ENCODE measurements at regions not wholly inside any gene's neighbourhood (a gene's known extent, or its start where the extent isn't known, plus 50 kb on each side); places are given as distances from the start of the nearest gene placed in this dataset.

DNA sequence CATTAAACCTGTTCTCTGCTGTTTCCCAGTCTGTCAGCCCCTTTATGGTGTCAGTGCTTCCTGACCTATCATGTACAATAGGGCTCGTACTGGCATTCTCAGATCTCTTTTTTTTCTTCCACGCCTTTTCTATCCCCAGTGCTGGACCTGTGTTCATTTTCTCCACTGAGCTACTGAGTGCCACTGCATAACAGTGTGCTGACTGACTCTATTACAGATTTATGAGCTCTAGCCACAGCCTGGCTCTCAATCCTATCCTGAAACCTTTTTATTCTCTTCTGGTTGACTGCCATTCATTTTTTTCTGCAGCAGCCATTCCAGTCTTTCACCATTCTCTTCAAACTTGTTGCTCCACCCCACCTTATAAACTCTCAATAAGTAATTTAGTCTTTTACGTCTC is 59.6 kb upstream of the MACF1 start:
- DNase-seq (no peak), ATAC-seq (no peak)
- ChIA-PET CTCF (interaction anchor here (1.0 to 1.5 kb wide), 4 partner anchors 46 to 60 kb away, joined by 3 read pairs; no protein-coding TSS in a partner anchor), POLR2A (no interaction called here)
- Mint-ChIP-seq H3K4me1 (ENCODE audit: low read depth) (no peaks in the 10 kb centered on the region), H3K9me3 (ENCODE audit: insufficient read depth) (no peaks in the 10 kb centered on the region), H3K27ac (no peak overlapping the region), H3K27me3 (ENCODE audit: low read depth) (peaks cover 28% of the 10 kb centered on the region), H3K36me3 (ENCODE audit: low read depth) (no peaks in the 10 kb centered on the region), H3K4me3 (no peak overlapping the region)

- H3K27me3 Mint-ChIP-seq (ENCODE audit: low read depth) = peaks cover 28% of the 10 kb centered on the region
- no peaks in the 10 kb centered on the region for H3K9me3 Mint-ChIP-seq (ENCODE audit: insufficient read depth)
- no peak overlapping the region for H3K4me3 Mint-ChIP-seq
- H3K4me1 Mint-ChIP-seq (ENCODE audit: low read depth) = no peaks in the 10 kb centered on the region
- H3K36me3 Mint-ChIP-seq (ENCODE audit: low read depth) = no peaks in the 10 kb centered on the region
- no peak overlapping the region for H3K27ac Mint-ChIP-seq
- ATAC-seq (no peak), DNase-seq (no peak)
- CTCF ChIA-PET = interaction anchor here (1.0 to 1.5 kb wide), 4 partner anchors 46 to 60 kb away, joined by 3 read pairs; no protein-coding TSS in a partner anchor
- POLR2A ChIA-PET = no interaction called here
These were observed 59.0 kb upstream of the MACF1 start for GRCh38 chr1:39145331-39145965.

- Mint-ChIP-seq H3K9me3 (ENCODE audit: insufficient read depth) (no peaks in the 10 kb centered on the region), H3K27me3 (ENCODE audit: low read depth) (peaks cover 29% of the 10 kb centered on the region), H3K4me3 (no peak overlapping the region), H3K4me1 (ENCODE audit: low read depth) (no peaks in the 10 kb centered on the region), H3K36me3 (ENCODE audit: low read depth) (no peaks in the 10 kb centered on the region), H3K27ac (no peak overlapping the region)
- ChIA-PET POLR2A (no interaction called here), CTCF (no interaction called here)
- no peak for DNase-seq
- ATAC-seq = no peak
These were observed 57.8 kb upstream of the MACF1 start for GRCh38 chr1:39146681-39147080.

DNA sequence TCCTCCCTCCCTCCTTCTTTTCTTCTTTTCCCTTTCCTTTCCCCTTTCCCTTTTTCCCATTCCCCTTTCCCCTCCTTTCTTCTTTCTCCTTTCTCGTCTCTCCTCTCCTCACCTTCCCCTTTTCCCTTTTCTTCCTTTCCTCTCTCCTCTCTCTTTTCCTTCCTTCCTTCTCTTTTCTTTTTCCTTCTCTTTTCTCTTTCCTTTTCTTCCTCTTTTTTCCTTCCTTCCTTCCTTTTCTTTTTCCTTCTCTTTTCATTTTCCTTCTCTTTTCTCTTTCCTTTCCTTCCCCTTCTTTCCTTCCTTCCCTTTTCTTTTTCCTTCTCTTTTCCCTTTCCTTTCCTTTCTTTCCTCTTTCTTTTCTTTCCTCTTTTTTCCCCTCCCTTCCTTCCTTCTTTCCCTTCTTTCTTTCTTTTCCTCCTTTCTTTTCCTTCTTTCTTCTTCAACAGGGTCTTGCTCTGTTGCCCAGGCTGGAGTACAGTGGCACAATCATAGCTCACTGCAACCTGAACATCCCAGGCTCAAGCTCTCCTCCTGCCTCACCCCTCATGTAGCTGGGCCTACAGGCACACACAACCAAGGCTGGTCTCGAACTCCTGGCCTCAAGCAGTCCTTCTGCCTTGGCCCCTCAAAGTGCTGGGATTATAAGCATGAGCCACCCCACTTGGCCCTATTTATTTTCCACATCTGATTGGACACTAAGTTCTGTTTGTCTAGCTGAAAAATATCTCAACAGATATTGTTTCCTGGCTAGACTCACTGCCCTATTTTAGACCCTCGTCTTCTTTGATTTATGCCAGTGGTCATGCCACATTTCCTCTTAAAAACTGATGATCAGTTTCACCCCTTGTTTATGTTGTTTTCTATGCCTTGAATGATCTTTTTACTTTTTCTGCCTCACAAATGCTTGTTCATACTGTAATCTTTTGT is 57.1 kb upstream of the MACF1 start:
- H3K36me3 Mint-ChIP-seq (ENCODE audit: low read depth) = no peaks in the 10 kb centered on the region
- H3K9me3 Mint-ChIP-seq (ENCODE audit: insufficient read depth) = no peaks in the 10 kb centered on the region
- POLR2A ChIA-PET = interaction anchor here (0.7 kb wide), 1 partner anchor 17 kb away, joined by 3 read pairs; no protein-coding TSS in a partner anchor
- no peaks in the 10 kb centered on the region for H3K4me1 Mint-ChIP-seq (ENCODE audit: low read depth)
- ATAC-seq (no peak), DNase-seq (no peak)
- peaks cover 29% of the 10 kb centered on the region for H3K27me3 Mint-ChIP-seq (ENCODE audit: low read depth)
- CTCF ChIA-PET = interaction anchor here (0.8 to 1.2 kb wide), 2 partner anchors 37 to 44 kb away, joined by 3 read pairs; no protein-coding TSS in a partner anchor
- H3K27ac Mint-ChIP-seq = no peak overlapping the region
- H3K4me3 Mint-ChIP-seq = no peak overlapping the region

DNA sequence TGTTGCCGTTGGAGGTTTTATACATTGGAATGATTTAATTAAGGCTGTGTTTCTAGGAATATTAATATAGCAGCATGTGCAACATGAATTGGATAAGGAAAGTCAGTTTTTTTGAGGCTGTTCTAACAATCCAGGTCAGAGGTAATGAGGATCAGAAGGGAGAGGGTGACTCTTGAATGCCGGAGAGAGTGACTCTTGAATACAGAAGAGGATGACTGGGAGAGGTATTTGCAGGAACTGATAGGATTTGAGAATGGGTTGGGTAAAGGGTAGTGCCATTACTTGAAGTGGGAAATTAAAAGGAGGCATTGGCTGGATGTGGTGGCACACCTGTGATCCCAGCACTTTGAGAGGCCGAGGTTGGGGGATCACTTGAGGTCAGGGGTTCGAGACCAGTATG is 55.6 kb upstream of the MACF1 start:
- Mint-ChIP-seq H3K4me1 (ENCODE audit: low read depth) (no peaks in the 10 kb centered on the region), H3K27me3 (ENCODE audit: low read depth) (peaks cover 29% of the 10 kb centered on the region), H3K9me3 (ENCODE audit: insufficient read depth) (no peaks in the 10 kb centered on the region), H3K36me3 (ENCODE audit: low read depth) (no peaks in the 10 kb centered on the region), H3K27ac (no peak overlapping the region), H3K4me3 (no peak overlapping the region)
- no peak for DNase-seq
- ATAC-seq = no peak
- POLR2A ChIA-PET = no interaction called here
- CTCF ChIA-PET = no interaction called here

- no peak overlapping the region for H3K27ac Mint-ChIP-seq
- POLR2A ChIA-PET = no interaction called here
- H3K4me3 Mint-ChIP-seq = no peak overlapping the region
- H3K36me3 Mint-ChIP-seq (ENCODE audit: low read depth) = no peaks in the 10 kb centered on the region
- ATAC-seq (no peak), DNase-seq (no peak)
- no peaks in the 10 kb centered on the region for H3K9me3 Mint-ChIP-seq (ENCODE audit: insufficient read depth)
- peaks cover 29% of the 10 kb centered on the region for H3K27me3 Mint-ChIP-seq (ENCODE audit: low read depth)
- CTCF ChIA-PET = no interaction called here
- H3K4me1 Mint-ChIP-seq (ENCODE audit: low read depth) = no peaks in the 10 kb centered on the region
These were observed 55.0 kb upstream of the MACF1 start for GRCh38 chr1:39149509-39149908.

DNA sequence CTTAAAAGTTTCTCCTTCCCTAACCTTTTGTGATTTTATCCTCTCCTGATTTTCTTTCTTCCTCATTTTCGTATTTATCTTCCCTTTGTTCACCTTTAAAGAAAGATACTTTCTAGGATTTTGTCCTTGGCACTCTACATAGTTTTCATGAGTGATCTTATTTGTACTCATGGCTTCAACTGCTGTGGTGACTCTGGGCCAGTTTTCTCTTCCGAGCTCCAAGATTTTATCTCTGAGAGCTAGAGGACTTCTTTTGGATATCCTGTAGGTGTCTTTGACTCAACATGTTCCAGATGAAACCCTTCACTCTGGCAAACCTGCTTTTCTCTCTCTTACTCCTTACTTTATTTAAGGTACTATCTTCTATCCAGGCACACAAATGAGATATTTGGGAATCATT is 53.7 kb upstream of the MACF1 start:
- ChIA-PET POLR2A (no interaction called here), CTCF (interaction anchor here (0.8 kb wide), 1 partner anchor 108 kb away, joined by 3 read pairs; no protein-coding TSS in a partner anchor)
- H3K4me3 Mint-ChIP-seq = no peak overlapping the region
- H3K9me3 Mint-ChIP-seq (ENCODE audit: insufficient read depth) = no peaks in the 10 kb centered on the region
- peaks cover 24% of the 10 kb centered on the region for H3K27me3 Mint-ChIP-seq (ENCODE audit: low read depth)
- ATAC-seq = no peak
- H3K4me1 Mint-ChIP-seq (ENCODE audit: low read depth) = peaks cover 7% of the 10 kb centered on the region
- H3K36me3 Mint-ChIP-seq (ENCODE audit: low read depth) = no peaks in the 10 kb centered on the region
- no peak for DNase-seq
- H3K27ac Mint-ChIP-seq = no peak overlapping the region

DNA sequence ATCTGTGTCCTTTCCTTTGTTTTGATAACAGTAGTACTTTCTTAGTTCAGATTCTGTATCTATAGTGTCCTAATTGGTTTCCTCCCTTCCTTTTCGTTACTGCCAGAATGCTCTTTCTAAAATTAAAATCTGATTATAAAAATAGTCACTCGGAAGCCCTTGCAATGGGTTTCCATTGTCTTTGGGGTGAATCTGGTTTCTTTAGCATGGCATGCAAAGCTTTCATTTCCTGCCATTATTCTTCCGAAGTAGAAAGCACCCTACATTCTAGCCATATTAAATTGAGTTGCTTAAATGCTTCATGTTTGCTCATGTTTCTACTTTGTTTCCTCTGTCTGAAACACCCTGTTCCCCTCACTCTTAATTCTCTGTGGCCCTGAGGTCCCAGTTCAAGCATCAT is 53.2 kb upstream of the MACF1 start:
- ChIA-PET CTCF (no interaction called here), POLR2A (no interaction called here)
- H3K27ac Mint-ChIP-seq = no peak overlapping the region
- H3K9me3 Mint-ChIP-seq (ENCODE audit: insufficient read depth) = no peaks in the 10 kb centered on the region
- H3K4me1 Mint-ChIP-seq (ENCODE audit: low read depth) = peaks cover 7% of the 10 kb centered on the region
- H3K4me3 Mint-ChIP-seq = no peak overlapping the region
- DNase-seq = no peak
- no peak for ATAC-seq
- H3K27me3 Mint-ChIP-seq (ENCODE audit: low read depth) = peaks cover 21% of the 10 kb centered on the region
- H3K36me3 Mint-ChIP-seq (ENCODE audit: low read depth) = no peaks in the 10 kb centered on the region

- Mint-ChIP-seq H3K27me3 (ENCODE audit: low read depth) (peaks cover 11% of the 10 kb centered on the region), H3K4me1 (ENCODE audit: low read depth) (peaks cover 7% of the 10 kb centered on the region), H3K36me3 (ENCODE audit: low read depth) (no peaks in the 10 kb centered on the region), H3K9me3 (ENCODE audit: insufficient read depth) (no peaks in the 10 kb centered on the region), H3K4me3 (no peak overlapping the region), H3K27ac (no peak overlapping the region)
- DNase-seq = no peak
- ChIA-PET POLR2A (no interaction called here), CTCF (interaction anchor here (1.0 to 1.8 kb wide), 2 partner anchors 31 to 38 kb away, joined by 4 to 6 read pairs; no protein-coding TSS in a partner anchor)
- ATAC-seq = no peak
These were observed 51.6 kb upstream of the MACF1 start for GRCh38 chr1:39152923-39153322.

GRCh38 chr1:39153684-39154083 is 50.8 kb upstream of the MACF1 start:
- ATAC-seq (no peak), DNase-seq (no peak)
- ChIA-PET CTCF (interaction anchor here (1.0 to 1.8 kb wide), 2 partner anchors 30 to 37 kb away, joined by 4 to 6 read pairs; no protein-coding TSS in a partner anchor), POLR2A (no interaction called here)
- Mint-ChIP-seq H3K9me3 (ENCODE audit: insufficient read depth) (no peaks in the 10 kb centered on the region), H3K27me3 (ENCODE audit: low read depth) (peaks cover 10% of the 10 kb centered on the region), H3K4me1 (ENCODE audit: low read depth) (peaks cover 7% of the 10 kb centered on the region), H3K4me3 (no peak overlapping the region), H3K27ac (no peak overlapping the region), H3K36me3 (ENCODE audit: low read depth) (no peaks in the 10 kb centered on the region)

GRCh38 chr1:39154553-39155421 is 49.7 kb upstream of the MACF1 start:
- no peaks in the 10 kb centered on the region for H3K36me3 Mint-ChIP-seq (ENCODE audit: low read depth)
- peaks cover 7% of the 10 kb centered on the region for H3K4me1 Mint-ChIP-seq (ENCODE audit: low read depth)
- peaks cover 7% of the 10 kb centered on the region for H3K27me3 Mint-ChIP-seq (ENCODE audit: low read depth)
- no peak overlapping the region for H3K27ac Mint-ChIP-seq
- ChIA-PET CTCF (interaction anchor here (1.1 kb wide), 1 partner anchor 29 kb away, joined by 4 read pairs; no protein-coding TSS in a partner anchor), POLR2A (no interaction called here)
- no peak for DNase-seq
- peak; percentile 15 for ATAC-seq
- H3K4me3 Mint-ChIP-seq = no peak overlapping the region
- no peaks in the 10 kb centered on the region for H3K9me3 Mint-ChIP-seq (ENCODE audit: insufficient read depth)

Measured in activated CD8-positive, alpha-beta T cell treated with anti-CD3 and anti-CD28 coated beads, Interleukin-2, amount 10 ng/mL, durations not matched to agents 7 days and 5 days (primary cell).